GM12878 (cell line): ENCODE measurements at regions not wholly inside any gene's neighbourhood (a gene's known extent, or its start where the extent isn't known, plus 50 kb on each side); places are given as distances from the start of the nearest gene placed in this dataset.
"Not testable (repeated sequence)": the region's sequence is repeated elsewhere in the genome, so short reads cannot be mapped to it uniquely, and the experiment has no call there.

Experiments
- DPF2 ChIP-seq: fragments of 450-650 bp; IDR thresholded peaks from 2 replicates; pipeline ENCODE4 v1.6.1; 2017; ENCODE audit warnings: mild to moderate bottlenecking
- EZH2 ChIP-seq: IDR thresholded peaks from 2 replicates; pipeline ENCODE4 v1.6.1; 2012; ENCODE audit warnings: low read depth, mild to moderate bottlenecking, control low read depth, inconsistent platforms, low read length, borderline replicate concordance; ENCODE audit not compliant: control insufficient read depth
- MEF2A ChIP-seq: IDR thresholded peaks from 2 replicates; pipeline ENCODE4 v1.6.1; 2011; ENCODE audit warnings: low read depth, mild to moderate bottlenecking, low read length, moderate library complexity; ENCODE audit not compliant: insufficient read depth
- PAX5 ChIP-seq: IDR thresholded peaks from 2 replicates; pipeline ENCODE4 v1.6.1; 2011; ENCODE audit warnings: low read depth, low read length, borderline replicate concordance
- POLR2A ChIP-seq: IDR thresholded peaks from 2 replicates; pipeline ENCODE4 v1.6.1; 2011; ENCODE audit warnings: low read depth, mild to moderate bottlenecking, low read length
- RFX5 ChIP-seq: IDR thresholded peaks from 2 replicates; pipeline ENCODE4 v1.6.1; 2011; ENCODE audit warnings: low read depth, low read length, improper control_type of control experiment
- SIN3A ChIP-seq: IDR thresholded peaks from 2 replicates; pipeline ENCODE4 v1.6.1; 2012; ENCODE audit warnings: low read depth, low read length, improper control_type of control experiment
- TARDBP ChIP-seq: IDR thresholded peaks from 2 replicates; pipeline ENCODE4 v1.6.1; 2016; ENCODE audit warnings: borderline replicate concordance
- TF ChIP-seq, protein P1 (sequence below), 3 experiments: IDR thresholded peaks in 2 of 3; conservative IDR thresholded peaks in 1 of 3; 2 replicates each; pipeline ENCODE4 v1.5.1; 2011; ENCODE audit warnings: low read depth in 3 of 3, low read length in 3 of 3, mild to moderate bottlenecking in 3 of 3, control low read depth in 2 of 3, moderate library complexity in 2 of 3, inconsistent platforms in 1 of 3, mixed read lengths in 1 of 3; ENCODE audit not compliant: control insufficient read depth in 2 of 3, insufficient read depth in 1 of 3; ENCODE audit errors: extremely low read depth in 1 of 3
- TF ChIP-seq, protein P2 (sequence below): IDR thresholded peaks from 2 replicates; pipeline ENCODE4 v1.6.1; 2012; ENCODE audit warnings: low read length, inconsistent platforms
- TF ChIP-seq, protein P3 (sequence below): IDR thresholded peaks from 2 replicates; pipeline ENCODE4 v1.6.1; 2011; ENCODE audit warnings: borderline replicate concordance, low read depth, mild to moderate bottlenecking, moderate library complexity, low read length; ENCODE audit not compliant: insufficient read depth, poor library complexity, severe bottlenecking

DNA sequence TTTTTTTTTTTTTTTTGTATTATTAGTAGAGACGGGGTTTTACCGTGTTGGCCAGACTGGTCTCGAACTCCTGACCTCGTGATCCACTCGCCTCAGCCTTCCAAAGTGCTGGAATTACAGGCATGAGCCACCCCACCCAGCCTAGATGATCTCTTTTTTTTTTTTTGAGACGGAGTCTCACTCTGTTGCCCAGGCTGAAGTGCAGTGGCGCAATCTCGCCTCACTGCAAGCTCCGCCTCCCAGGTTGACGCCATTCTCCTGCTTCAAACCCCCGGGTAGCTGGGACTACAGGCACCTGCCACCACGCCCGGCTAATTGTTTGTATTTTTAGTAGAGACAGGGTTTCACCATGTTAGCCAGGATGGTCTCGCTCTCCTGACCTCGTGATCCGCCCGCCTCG lies 216.8 kb downstream of the ZIC5 start:
- TF ChIP-seq TARDBP, POLR2A, MEF2A, SIN3A, EZH2, RFX5, PAX5, DPF2: not testable (repeated sequence)
- TF ChIP-seq, protein P1, sequence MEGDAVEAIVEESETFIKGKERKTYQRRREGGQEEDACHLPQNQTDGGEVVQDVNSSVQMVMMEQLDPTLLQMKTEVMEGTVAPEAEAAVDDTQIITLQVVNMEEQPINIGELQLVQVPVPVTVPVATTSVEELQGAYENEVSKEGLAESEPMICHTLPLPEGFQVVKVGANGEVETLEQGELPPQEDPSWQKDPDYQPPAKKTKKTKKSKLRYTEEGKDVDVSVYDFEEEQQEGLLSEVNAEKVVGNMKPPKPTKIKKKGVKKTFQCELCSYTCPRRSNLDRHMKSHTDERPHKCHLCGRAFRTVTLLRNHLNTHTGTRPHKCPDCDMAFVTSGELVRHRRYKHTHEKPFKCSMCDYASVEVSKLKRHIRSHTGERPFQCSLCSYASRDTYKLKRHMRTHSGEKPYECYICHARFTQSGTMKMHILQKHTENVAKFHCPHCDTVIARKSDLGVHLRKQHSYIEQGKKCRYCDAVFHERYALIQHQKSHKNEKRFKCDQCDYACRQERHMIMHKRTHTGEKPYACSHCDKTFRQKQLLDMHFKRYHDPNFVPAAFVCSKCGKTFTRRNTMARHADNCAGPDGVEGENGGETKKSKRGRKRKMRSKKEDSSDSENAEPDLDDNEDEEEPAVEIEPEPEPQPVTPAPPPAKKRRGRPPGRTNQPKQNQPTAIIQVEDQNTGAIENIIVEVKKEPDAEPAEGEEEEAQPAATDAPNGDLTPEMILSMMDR (IDR thresholded peaks at IDR 0.05 in 2 of 3, conservative IDR thresholded peaks at IDR 0.05 in 1 of 3; ENCODE audit: control insufficient read depth in 2 of 3, extremely low read depth in 1 of 3, insufficient read depth in 1 of 3, low read depth in 3 of 3, low read length in 3 of 3), result not testable (repeated sequence)
- TF ChIP-seq, protein P2, sequence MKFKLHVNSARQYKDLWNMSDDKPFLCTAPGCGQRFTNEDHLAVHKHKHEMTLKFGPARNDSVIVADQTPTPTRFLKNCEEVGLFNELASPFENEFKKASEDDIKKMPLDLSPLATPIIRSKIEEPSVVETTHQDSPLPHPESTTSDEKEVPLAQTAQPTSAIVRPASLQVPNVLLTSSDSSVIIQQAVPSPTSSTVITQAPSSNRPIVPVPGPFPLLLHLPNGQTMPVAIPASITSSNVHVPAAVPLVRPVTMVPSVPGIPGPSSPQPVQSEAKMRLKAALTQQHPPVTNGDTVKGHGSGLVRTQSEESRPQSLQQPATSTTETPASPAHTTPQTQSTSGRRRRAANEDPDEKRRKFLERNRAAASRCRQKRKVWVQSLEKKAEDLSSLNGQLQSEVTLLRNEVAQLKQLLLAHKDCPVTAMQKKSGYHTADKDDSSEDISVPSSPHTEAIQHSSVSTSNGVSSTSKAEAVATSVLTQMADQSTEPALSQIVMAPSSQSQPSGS, result not testable (repeated sequence)
- TF ChIP-seq, protein P3, sequence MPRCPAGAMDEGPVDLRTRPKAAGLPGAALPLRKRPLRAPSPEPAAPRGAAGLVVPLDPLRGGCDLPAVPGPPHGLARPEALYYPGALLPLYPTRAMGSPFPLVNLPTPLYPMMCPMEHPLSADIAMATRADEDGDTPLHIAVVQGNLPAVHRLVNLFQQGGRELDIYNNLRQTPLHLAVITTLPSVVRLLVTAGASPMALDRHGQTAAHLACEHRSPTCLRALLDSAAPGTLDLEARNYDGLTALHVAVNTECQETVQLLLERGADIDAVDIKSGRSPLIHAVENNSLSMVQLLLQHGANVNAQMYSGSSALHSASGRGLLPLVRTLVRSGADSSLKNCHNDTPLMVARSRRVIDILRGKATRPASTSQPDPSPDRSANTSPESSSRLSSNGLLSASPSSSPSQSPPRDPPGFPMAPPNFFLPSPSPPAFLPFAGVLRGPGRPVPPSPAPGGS, result not testable (repeated sequence)
